SKM-1 (cell line): ENCODE measurements at regions not wholly inside any gene's neighbourhood (a gene's known extent, or its start where the extent isn't known, plus 50 kb on each side); places are given as distances from the start of the nearest gene placed in this dataset.

ENCODE experiments used
- DNase-seq: peaks from one replicate; lab custom pipeline; 2025; ENCODE audit not compliant: unreplicated experiment; lab: John Stamatoyannopoulos, UW

DNA sequence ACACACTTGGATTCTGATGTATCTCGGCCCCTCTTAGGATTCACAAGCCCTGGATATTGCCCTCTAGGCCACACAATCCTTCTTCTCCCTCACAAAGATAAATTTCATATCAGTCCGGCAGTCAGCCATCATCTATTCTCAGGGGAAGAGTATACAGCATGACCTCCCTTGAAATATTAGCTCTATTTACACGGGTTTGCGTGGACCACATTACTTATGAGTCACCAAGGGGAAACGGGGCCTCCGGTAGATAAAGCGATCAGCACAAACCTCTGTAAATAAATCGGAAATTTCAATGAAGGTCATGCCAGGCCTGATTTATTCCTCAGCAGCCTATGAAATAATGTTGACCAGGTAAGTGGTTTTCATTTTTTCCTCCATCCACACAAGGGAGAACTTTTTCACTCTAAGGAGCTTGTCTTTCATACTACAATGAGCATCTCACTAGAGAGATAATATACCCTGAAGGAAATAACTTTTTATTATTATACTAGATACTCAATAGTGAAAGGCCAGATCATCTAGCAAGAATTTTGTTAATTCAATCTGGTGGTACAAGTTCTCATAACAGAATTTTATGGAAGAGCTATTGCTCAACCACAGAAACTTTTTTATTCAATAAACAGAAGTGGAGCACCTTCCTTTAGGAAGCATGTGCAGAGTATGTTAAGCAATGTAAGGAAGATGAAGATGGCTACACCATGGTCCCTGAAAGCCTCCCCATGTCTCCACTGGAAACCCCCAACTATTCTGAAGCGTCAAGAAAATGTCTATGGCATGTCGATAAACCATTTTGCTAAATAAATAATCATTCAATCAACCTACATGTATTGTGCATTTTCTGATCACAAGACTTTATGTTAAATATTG is 125.2 kb upstream of the PIK3C3 start:
- DNase-seq: no peak

DNA sequence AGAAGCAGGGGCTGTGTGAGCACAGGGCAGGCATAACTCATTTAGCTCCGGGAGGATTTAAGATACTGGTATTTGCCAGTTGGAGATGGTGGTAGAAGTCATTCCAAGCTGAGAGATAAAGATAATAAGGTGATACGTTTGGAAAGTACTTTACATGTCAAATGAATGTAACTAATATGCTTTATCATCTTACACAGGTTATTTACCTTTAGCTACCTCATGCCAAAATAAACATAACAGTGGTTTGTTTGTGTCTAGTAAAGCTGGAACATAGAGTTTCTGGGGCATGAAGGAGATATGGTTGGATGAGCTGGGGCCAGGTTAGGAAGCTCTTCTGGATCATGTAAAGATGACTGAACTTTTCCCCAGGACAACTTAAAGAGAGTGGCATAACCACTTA is 126.9 kb upstream of the PIK3C3 start:
- DNase-seq: no peak

DNA sequence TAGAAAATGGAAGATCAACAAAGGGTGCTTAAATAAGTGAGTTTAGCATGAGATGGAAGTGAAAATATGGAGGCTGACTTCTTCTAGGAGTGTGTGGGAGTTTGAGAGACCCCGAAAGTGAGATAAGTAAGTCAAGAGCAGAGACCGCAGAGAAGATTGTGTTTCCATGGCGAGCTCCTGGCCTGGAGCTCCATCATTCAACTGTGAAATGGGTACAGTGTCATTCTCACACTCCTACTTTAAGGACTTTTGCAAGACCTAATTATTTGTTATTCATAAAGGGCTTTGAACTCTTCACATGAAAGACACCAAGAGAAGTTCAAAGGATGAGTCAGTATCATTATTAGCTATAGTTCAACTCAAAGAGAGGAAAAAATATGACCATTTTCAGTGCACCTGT is 134.2 kb upstream of the PIK3C3 start:
- DNase-seq: no peak

DNA sequence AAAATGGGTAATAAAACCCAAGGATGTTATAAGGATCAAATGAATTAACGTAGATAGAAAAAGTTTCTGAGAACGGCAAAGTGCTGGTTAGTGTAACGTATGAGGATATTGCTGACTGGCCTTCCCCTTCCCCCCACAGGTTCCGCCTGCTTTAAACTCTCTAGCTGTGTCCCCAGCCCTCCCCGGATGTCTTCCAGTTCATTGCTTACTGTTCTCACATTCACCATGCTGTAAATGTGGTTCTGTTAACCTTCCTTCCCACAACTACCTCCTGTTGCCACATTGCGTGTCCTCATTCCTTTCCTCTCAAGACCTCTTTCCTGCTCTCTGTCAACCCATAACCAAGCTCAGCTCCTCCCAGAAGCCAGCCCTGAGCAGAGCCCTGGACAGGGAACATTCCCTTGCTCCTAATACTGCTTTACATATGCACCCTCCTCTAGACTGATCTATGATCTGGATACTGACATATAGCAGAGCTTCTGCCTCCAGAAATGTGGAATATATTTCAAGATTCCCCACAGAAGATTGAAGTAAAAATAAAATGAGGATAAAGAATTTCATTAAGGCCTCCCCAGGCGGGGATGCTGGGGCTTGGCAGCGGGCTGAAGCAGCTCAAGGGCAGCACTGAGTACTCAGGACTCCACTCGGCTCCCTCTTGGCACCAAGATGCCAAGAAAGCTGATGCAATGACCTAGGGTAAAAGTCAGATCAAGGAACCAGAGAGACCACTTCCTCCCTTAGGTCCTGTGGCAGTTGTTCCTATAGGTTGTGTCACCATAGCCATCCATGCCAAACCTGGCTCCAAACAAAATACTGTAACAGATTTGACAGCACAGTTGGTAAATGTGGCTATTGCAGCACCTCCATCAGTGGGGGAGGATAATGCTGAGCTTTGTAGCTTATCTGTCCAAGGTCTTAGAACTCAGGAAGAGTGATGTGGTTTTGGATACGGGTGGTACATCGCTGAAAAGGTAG is 136.4 kb upstream of the PIK3C3 start:
- DNase-seq: peak; percentile 75

DNA sequence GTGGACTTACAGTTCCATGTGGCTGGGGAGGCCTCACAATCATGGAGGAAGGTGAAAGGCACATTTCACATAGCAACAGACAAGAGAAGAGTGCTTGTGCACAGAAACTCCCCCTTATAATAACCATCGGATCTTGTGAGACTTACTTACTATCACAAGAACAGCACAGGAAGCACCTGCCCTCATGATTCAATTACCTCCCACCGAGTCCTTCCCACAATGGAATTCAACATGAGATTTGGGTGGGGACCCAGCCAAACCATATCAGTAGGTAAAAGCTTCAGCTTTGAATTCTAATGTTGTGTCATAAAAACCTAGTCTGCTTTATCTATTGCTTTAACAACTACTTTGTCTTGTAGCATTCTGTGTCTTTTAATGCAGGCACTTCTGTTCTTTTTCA is 140.4 kb upstream of the PIK3C3 start:
- no peak for DNase-seq

GRCh38 chr18:41809652-41810051 is 145.4 kb upstream of the PIK3C3 start:
- DNase-seq: no peak

GRCh38 chr18:41805341-41805740 is 149.7 kb upstream of the PIK3C3 start:
- DNase-seq: no peak

DNA sequence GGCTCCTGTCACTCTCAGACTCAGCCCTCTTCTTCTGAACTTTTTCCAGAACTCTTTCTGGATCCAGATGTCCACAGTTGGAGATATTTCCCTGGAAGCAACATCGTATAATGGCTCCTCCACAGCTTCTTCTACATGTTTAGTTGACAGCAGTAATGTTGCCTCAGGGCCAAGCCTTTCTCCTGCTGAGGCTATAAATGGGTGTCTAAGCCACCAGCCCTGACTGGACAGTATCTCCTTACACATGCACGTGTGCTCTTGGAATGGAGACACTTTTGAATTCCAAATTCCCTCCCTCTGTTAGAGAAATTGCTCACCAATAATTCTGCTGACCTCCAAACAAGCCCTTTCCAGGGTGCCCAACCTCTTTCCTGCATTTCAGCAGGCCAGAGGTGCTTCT is 156.2 kb upstream of the PIK3C3 start:
- DNase-seq: no peak

GRCh38 chr18:41790687-41791086 is 164.3 kb upstream of the PIK3C3 start:
- no peak for DNase-seq

DNA sequence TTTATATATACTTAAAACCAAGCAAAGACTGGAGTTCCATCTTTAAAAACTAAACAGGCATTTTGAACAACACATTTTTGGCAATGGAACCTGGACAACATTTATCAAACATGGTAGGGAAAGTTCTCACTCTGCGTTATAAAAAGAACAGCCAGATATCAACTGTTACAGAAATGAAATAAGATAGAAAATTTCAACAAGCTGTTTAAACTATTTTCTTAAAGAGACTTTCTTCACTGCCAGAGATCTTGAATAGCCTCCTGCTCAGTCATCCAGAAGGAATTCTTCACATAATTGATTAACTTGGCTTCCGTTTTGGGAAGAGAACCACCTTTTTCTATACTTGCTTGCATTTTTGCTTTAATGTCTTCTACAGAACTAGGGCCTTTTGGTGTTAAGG is 166.0 kb upstream of the PIK3C3 start:
- DNase-seq: no peak

DNA sequence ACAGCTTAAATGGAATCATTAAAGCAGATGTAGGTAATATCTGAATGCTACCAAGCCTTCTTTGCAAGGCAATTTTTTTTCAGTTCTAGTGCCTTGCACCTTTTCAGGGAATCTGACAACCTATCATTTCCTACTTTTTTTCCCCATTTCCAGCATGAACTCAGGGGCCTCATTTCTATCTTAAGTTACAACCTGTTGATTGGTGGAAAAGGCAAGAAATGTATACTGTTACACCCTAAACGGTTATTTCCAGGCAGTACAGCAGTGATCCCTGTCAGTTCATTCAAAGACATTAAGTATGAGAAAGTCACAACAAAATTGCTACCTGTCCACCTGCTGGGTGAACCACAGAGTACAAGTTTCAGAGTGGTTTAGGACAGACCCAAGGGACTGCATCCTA is 171.2 kb upstream of the PIK3C3 start:
- no peak for DNase-seq

DNA sequence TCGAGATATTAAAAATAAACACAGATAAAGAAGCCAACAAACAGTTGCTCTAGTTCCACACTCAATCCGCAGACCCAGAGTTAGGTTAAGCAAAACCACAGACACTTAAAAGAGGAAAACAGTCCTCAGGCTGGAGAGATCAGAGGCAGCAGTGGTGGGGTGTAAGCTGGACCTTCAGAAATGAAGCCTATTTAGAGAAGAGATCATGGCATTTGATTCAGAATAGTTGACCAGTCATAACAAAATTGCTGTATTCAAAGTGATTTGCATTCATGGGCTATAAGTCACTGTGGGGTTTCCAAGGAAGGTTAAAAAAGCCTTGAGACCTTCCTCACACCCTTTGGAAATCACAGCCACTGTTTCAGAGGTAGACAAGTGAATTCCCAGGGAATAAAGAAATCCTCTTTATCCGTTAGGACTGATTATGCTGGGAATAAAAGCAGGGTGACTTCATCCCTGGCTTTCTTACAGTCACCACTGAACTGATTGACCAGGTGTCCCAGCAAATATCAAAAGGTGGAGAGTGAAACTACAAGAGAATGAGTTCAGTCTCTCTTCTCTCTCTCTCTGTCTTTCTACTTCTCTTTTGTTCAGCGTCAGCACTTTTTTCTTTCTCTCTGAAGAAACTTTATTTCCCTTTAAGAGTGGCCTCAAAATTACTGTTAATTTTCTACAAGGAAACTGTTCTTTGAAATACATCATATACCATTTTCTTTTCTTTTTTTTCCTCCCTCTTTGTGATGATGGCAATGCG is 171.8 kb upstream of the PIK3C3 start:
- no peak for DNase-seq

DNA sequence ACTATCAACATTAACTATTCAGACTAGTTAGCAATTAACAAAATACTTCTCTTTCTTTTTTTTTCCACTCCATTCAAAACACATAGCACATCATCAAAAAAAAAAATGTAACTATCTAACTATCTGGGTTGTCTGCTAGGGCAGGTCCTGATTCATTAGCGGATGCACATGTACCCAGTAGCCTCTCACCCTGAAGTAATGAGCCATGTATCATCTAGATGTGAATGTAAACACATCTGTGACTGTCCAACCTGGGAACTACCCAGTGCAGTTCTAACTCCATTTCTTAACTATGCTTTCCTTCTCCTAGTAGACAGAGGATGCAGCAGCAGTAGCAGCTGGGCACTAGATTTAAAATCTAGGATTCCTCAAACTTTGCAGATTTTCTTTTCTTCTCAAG is 183.1 kb upstream of the PIK3C3 start:
- no peak for DNase-seq

- no peak for DNase-seq
Observed at GRCh38 chr18:41769265-41769664, 185.8 kb upstream of the PIK3C3 start.

DNA sequence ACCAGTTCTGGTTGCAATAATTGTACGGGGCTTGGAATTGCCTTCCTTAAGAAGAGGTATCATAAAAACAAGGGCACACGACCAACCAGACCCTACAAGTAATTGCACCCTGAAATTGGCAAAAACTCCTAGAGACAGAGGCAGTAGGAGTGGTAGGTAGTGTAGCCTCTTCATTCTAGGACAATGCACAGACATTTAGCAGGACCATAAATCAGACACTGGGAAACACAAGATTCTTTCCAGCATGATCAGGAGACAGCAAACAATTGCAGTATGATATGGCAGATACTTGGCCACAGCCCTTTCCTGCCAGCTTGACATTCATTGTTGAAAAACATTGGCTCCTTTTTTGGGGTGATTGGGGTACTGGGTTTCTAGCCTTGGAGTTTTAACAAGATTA is 186.6 kb upstream of the PIK3C3 start:
- no peak for DNase-seq

- DNase-seq: no peak
Observed at GRCh38 chr18:41767960-41768359, 187.1 kb upstream of the PIK3C3 start.

DNA sequence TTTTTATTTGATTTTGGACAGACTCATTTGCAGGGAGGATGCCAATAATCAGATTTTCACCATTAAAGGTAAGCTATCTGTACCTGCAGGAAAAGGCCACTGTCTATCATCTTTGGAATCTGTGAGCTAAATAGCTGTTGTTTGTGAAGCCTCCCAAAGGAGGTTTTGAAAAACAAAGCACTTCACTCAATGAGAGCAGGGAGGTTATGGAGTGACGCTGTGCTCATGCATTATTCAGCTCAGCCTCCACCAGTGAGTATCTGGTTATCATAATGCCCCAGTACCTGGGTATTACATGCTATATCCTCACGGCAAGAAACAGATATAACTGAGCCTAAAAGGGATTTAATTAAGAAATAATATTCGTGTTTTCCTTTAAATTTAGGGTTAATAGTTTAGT is 189.6 kb upstream of the PIK3C3 start:
- DNase-seq: no peak

DNA sequence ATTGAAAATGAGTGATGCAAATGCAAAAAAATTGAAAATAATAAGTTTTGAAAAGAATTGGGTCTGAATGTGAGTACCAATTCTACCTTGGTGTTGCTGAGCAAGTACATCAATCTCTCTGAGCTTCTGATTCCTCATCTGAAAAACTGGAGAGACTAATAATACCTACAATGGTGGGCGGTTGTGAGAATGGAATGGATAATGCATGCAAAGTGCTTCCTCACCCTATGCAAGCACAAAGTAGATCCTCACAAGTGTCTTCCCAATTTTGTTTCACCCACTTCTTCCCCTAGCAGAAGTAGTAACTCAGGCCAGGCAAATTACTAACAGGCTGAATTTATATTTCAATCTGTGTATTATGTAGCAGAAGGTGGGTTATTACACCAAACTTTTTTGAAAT is 191.7 kb upstream of the PIK3C3 start:
- no peak for DNase-seq

GRCh38 chr18:41761333-41762018 is 193.6 kb upstream of the PIK3C3 start:
- no peak for DNase-seq

GRCh38 chr18:41758534-41758933 is 196.5 kb upstream of the PIK3C3 start:
- DNase-seq: no peak

DNA sequence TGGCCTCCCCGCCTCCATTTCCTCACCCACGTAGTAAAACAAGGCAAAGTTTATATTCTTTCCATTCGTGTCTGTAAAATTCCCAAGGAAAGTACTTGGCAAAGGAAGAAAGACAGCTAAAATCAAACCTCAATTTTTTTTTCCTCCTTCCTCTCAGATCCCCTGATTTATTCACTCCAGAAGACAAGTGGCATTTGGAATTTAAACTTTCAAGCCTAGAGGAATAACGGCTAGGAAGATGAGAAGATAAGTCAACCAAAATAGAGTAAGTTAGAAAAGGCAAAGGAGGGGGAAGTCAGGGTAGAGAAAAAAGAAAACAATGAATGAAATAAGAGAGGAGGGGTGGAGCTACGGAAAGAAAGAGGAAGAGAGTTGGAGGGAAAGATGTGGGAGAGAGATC is 198.9 kb upstream of the PIK3C3 start:
- no peak for DNase-seq
